GM23338 (cell line): ENCODE measurements at regions not wholly inside any gene's neighbourhood (a gene's known extent, or its start where the extent isn't known, plus 50 kb on each side); places are given as distances from the start of the nearest gene placed in this dataset.
A peak's percentile ranks its signal among the peaks of the same experiment; 100 is the strongest.

Experiments
- ATAC-seq: fragments of 200-7000 bp; cut with Tn5 transposase; 3 replicates; pipeline ENCODE4 v1.9.1; 2020
- DNase-seq: peaks from one replicate; pipeline ENCODE4 v3.0.0-alpha.2; 2015; ENCODE audit warnings: low spot score
- H2AFZ ChIP-seq: fragments of 200-600 bp; sonication (generic); 2 replicates; pipeline ENCODE4 v1.8.0; 2016; ENCODE audit warnings: antibody characterized with exemption, mild to moderate bottlenecking, moderate library complexity
- H3F3A ChIP-seq: fragments of 200-600 bp; sonication (generic); replicated peaks from 2 replicates; pipeline ENCODE4 v1.8.0; 2017; ENCODE audit warnings: antibody characterized with exemption, mixed run types, low read depth
- H3K27ac ChIP-seq: fragments of 200-600 bp; sonication (generic); 2 replicates; pipeline ENCODE4 v1.6.1; 2016; ENCODE audit warnings: low read depth
- H3K27me3 ChIP-seq: fragments of 200-600 bp; sonication (generic); 2 replicates; pipeline ENCODE4 v1.8.0; 2016; ENCODE audit warnings: mild to moderate bottlenecking, mixed run types, moderate library complexity; ENCODE audit not compliant: insufficient read depth
- H3K36me3 ChIP-seq: fragments of 200-600 bp; sonication (generic); 2 replicates; pipeline ENCODE4 v1.8.0; 2016; ENCODE audit warnings: mild to moderate bottlenecking; ENCODE audit not compliant: insufficient read depth
- H3K4me1 ChIP-seq: fragments of 200-600 bp; sonication (generic); 2 replicates; pipeline ENCODE4 v1.8.0; 2016; ENCODE audit warnings: mild to moderate bottlenecking, moderate library complexity; ENCODE audit not compliant: insufficient read depth
- H3K4me2 ChIP-seq: fragments of 200-600 bp; sonication (generic); 2 replicates; pipeline ENCODE4 v1.7.1; 2017; ENCODE audit warnings: mixed run types
- H3K4me3 ChIP-seq: fragments of 200-600 bp; sonication (generic); 2 replicates; pipeline ENCODE4 v1.6.1; 2016; ENCODE audit warnings: mixed run types
- H3K79me2 ChIP-seq: fragments of 200-600 bp; sonication (generic); replicated peaks from 2 replicates; pipeline ENCODE4 v1.8.0; 2017; ENCODE audit warnings: mild to moderate bottlenecking; ENCODE audit not compliant: insufficient read depth
- H3K9me2 ChIP-seq: fragments of 200-600 bp; sonication (generic); 2 replicates; pipeline ENCODE4 v1.8.0; 2017; ENCODE audit not compliant: insufficient read depth
- H4K20me1 ChIP-seq: fragments of 200-600 bp; sonication (generic); replicated peaks from 2 replicates; pipeline ENCODE4 v1.8.0; 2017; ENCODE audit warnings: mild to moderate bottlenecking; ENCODE audit not compliant: insufficient read depth
- H3K27ac Mint-ChIP-seq: 2 replicates; pipeline ENCODE4 v1.8.0; 2020; ENCODE audit warnings: inconsistent platforms, mild to moderate bottlenecking, moderate library complexity, mixed read lengths
- H3K27me3 Mint-ChIP-seq: 3 replicates; pipeline ENCODE4 v1.8.0; 2022; ENCODE audit warnings: low read depth, mild to moderate bottlenecking, moderate library complexity, mixed read lengths, inconsistent platforms; ENCODE audit not compliant: insufficient read depth, poor library complexity
- H3K36me3 Mint-ChIP-seq: 3 replicates; pipeline ENCODE4 v1.8.0; 2021; ENCODE audit warnings: low read depth, mild to moderate bottlenecking, inconsistent platforms, moderate library complexity, mixed read lengths
- H3K4me1 Mint-ChIP-seq: 3 replicates; pipeline ENCODE4 v1.8.0; 2020; ENCODE audit warnings: mild to moderate bottlenecking, inconsistent platforms, mixed read lengths
- H3K4me3 Mint-ChIP-seq: 3 replicates; pipeline ENCODE4 v1.8.0; 2021; ENCODE audit warnings: moderate library complexity, mild to moderate bottlenecking, inconsistent platforms, mixed read lengths
- H3K9me3 Mint-ChIP-seq: 3 replicates; pipeline ENCODE4 v1.8.0; 2020; ENCODE audit warnings: moderate library complexity, mild to moderate bottlenecking, inconsistent platforms, mixed read lengths
- CREB1 ChIP-seq: fragments of 250-450 bp; sonication (Bioruptor Pico); IDR thresholded peaks from 2 replicates; pipeline ENCODE4 v1.5.0; 2020; ENCODE audit warnings: low read depth, mild to moderate bottlenecking, moderate library complexity
- CTCF ChIP-seq, 2 experiments: fragments of 200-600 bp in 1 of 2; sonication (generic) in 1 of 2; conservative IDR thresholded peaks; 2 replicates each; pipeline versions ENCODE4 v1.5.1 to v1.6.1; 2016 to 2017; ENCODE audit warnings: antibody characterized with exemption in 2 of 2, low read depth in 2 of 2, mild to moderate bottlenecking in 2 of 2, moderate library complexity in 1 of 2
- EZH2phosphoT487 ChIP-seq: fragments of 200-600 bp; sonication (generic); IDR thresholded peaks from one replicate; pipeline ENCODE4 v1.8.1; 2018; ENCODE audit warnings: antibody characterized with exemption; ENCODE audit not compliant: unreplicated experiment
- POLR2AphosphoS5 ChIP-seq: IDR thresholded peaks from 2 replicates; pipeline ENCODE4 v1.6.1; 2016; ENCODE audit warnings: antibody characterized with exemption, low read depth
- REST ChIP-seq: IDR thresholded peaks from one replicate; pipeline ENCODE4 v1.6.1; 2018; ENCODE audit warnings: antibody characterized with exemption; ENCODE audit not compliant: unreplicated experiment
- ZNF114 ChIP-seq: fragments of 250-450 bp; sonication (Bioruptor Pico); IDR thresholded peaks from 2 replicates; pipeline ENCODE4 v1.5.0; 2020; ENCODE audit warnings: mild to moderate bottlenecking, moderate library complexity
- ZNF331 ChIP-seq: fragments of 250-450 bp; sonication (Bioruptor Pico); IDR thresholded peaks from 2 replicates; pipeline ENCODE4 v1.5.0; 2020; ENCODE audit warnings: low read depth, mild to moderate bottlenecking, moderate library complexity
- ZNF462 ChIP-seq: fragments of 250-450 bp; sonication (Bioruptor Pico); IDR thresholded peaks from 2 replicates; pipeline ENCODE4 v1.5.0; 2020; ENCODE audit warnings: mild to moderate bottlenecking, moderate library complexity

- H3K79me2 ChIP-seq, result no peaks in the 10 kb centered on the region
- Mint-ChIP-seq H3K27me3 (peaks cover 10% of the 10 kb centered on the region), H3K27ac (no peak overlapping the region), H3K36me3 (peaks cover 49% of the 10 kb centered on the region), H3K4me1 (peaks cover 38% of the 10 kb centered on the region), H3K9me3 (no peaks in the 10 kb centered on the region), H3K4me3 (no peak overlapping the region)
- 0 out of 2 replicates have a peak, but pooled peaks cover 14% of the 10 kb centered on the region for H3F3A ChIP-seq
- no peak for TF ChIP-seq ZNF331 (CRISPR knock-in tag)
- H3K27ac ChIP-seq, result 0 out of 2 replicates have a peak overlapping the region, but pooled peaks have one; percentile 50
- no peak overlapping the region for H2AFZ ChIP-seq
- H3K4me3 ChIP-seq, result no peak overlapping the region
- H3K4me1 ChIP-seq, result peaks cover 30% of the 10 kb centered on the region
- H3K9me2 ChIP-seq, result no peaks in the 10 kb centered on the region
- ATAC-seq (no peak), DNase-seq (no peak)
- H3K4me2 ChIP-seq, result peak overlapping the region; percentile 49; the same call in 1 of the 2 replicates
- no peaks in the 10 kb centered on the region for H3K27me3 ChIP-seq
- H3K36me3 ChIP-seq, result peaks cover 7% of the 10 kb centered on the region; the same call in 1 of the 2 replicates
- peaks cover 6% of the 10 kb centered on the region; the same call in 1 of the 2 replicates for H4K20me1 ChIP-seq
These were observed 94.7 kb downstream of the PTPRS start for GRCh38 chr19:5245631-5246553.

GRCh38 chr19:5244351-5244750 lies 96.3 kb downstream of the PTPRS start:
- peaks cover 46% of the 10 kb centered on the region for H3K36me3 Mint-ChIP-seq
- H3K27ac Mint-ChIP-seq, result no peak overlapping the region
- no peak for ATAC-seq
- Histone ChIP-seq H3K27ac (no peak overlapping the region), H3K79me2 (no peaks in the 10 kb centered on the region), H2AFZ (no peak overlapping the region), H4K20me1 (peaks cover 7% of the 10 kb centered on the region; the same call in 1 of the 2 replicates), H3K4me1 (peaks cover 32% of the 10 kb centered on the region), H3K27me3 (no peaks in the 10 kb centered on the region), H3K9me2 (no peaks in the 10 kb centered on the region), H3K4me3 (no peak overlapping the region), H3F3A (0 out of 2 replicates have a peak, but pooled peaks cover 13% of the 10 kb centered on the region), H3K36me3 (peaks cover 7% of the 10 kb centered on the region; the same call in 1 of the 2 replicates), H3K4me2 (no peak overlapping the region)
- no peak overlapping the region for H3K4me3 Mint-ChIP-seq
- H3K9me3 Mint-ChIP-seq, result no peaks in the 10 kb centered on the region
- peaks cover 32% of the 10 kb centered on the region for H3K4me1 Mint-ChIP-seq
- peaks cover 12% of the 10 kb centered on the region for H3K27me3 Mint-ChIP-seq
- DNase-seq, result no peak
- TF ChIP-seq ZNF462 (CRISPR knock-in tag), result no peak
- no peak for TF ChIP-seq REST
- no peak for TF ChIP-seq POLR2AphosphoS5
- no peak for TF ChIP-seq CTCF (conservative IDR thresholded peaks at IDR 0.05; ENCODE audit: low read depth in 2 of 2)
- TF ChIP-seq ZNF114 (CRISPR knock-in tag), result no peak
- no peak for TF ChIP-seq CREB1 (CRISPR knock-in tag)
- no peak for TF ChIP-seq EZH2phosphoT487
